HCT116 (cell line): ENCODE measurements at regions not wholly inside any gene's neighbourhood (a gene's known extent, or its start where the extent isn't known, plus 50 kb on each side); places are given as distances from the start of the nearest gene placed in this dataset.
"Not testable (repeated sequence)": the region's sequence is repeated elsewhere in the genome, so short reads cannot be mapped to it uniquely, and the experiment has no call there.

Experiments used
- ATAC-seq: fragments of 200-7000 bp; cut with Tn5 transposase; 2 replicates; pipeline ENCODE4 v1.9.1; 2020; ENCODE audit warnings: mild to moderate bottlenecking, moderate library complexity
- BruUV-seq: library from RNA; stranded (reverse); fragments of 400-500 nt; replicated peaks from 2 replicates; lab custom pipeline; 2021; lab: Mats Ljungman, UMichigan
- CTCF ChIA-PET: fragments of 300-600 bp; sonication (Branson Sonifier 250); formaldehyde crosslinking; loops from one replicate; lab custom pipeline; 2021; ENCODE audit warnings: antibody characterized with exemption; lab: Charles Lee
- POLR2A ChIA-PET: fragments of 300-600, 350-600 bp; sonication (Branson Sonifier 250); formaldehyde crosslinking; loops from one replicate; lab custom pipeline; 2021; ENCODE audit warnings: antibody characterized with exemption; lab: Charles Lee
- RAD21 ChIA-PET, 2 experiments: fragments of 300-600 bp; sonication (Branson Sonifier 250); formaldehyde crosslinking; loops; one replicate each; lab custom pipeline; 2023; ENCODE audit warnings: low total read pairs in 2 of 2; ENCODE audit not compliant: uncharacterized antibody in 2 of 2, unreplicated experiment in 2 of 2, low non-redundant PET in 1 of 2; lab: Charles Lee
- DNase-seq: peaks from one replicate; pipeline ENCODE4 v3.0.0-alpha.2; 2010; ENCODE audit warnings: low read depth, low spot score
- H2AFZ ChIP-seq: fragments of 200-600 bp; shearing (Covaris generic), sonication (generic); 2 replicates; pipeline ENCODE4 v1.6.1; 2017; ENCODE audit warnings: low read depth, mixed run types, mixed read lengths, antibody characterized with exemption, low read length; ENCODE audit not compliant: poor library complexity, severe bottlenecking
- H3K27ac ChIP-seq: 2 replicates; pipeline ENCODE4 v1.5.1; 2012; ENCODE audit warnings: low read depth, low read length
- H3K27me3 ChIP-seq: fragments of 200-600 bp; sonication (generic); 2 replicates; pipeline ENCODE4 v1.6.1; 2016; ENCODE audit warnings: mixed run types, low read length, mixed read lengths; ENCODE audit not compliant: insufficient read depth
- H3K36me3 ChIP-seq, 2 experiments: fragments of 200-500 bp in 1 of 2; fragments of 200-600 bp in 1 of 2; sonication (Bioruptor generic) in 1 of 2; sonication (generic) in 1 of 2; 2 replicates each; pipeline versions ENCODE4 v1.5.1 to v1.6.1; 2014 to 2016; ENCODE audit warnings: low read length in 2 of 2, inconsistent platforms in 1 of 2, mixed read lengths in 1 of 2, mixed run types in 1 of 2; ENCODE audit not compliant: insufficient read depth in 2 of 2, control insufficient read depth in 1 of 2
- H3K4me1 ChIP-seq, 2 experiments: fragments of 200-600 bp in 1 of 2; sonication (generic) in 1 of 2; 2 replicates each; pipeline versions ENCODE4 v1.5.1 to v1.6.1; 2012 to 2017; ENCODE audit warnings: low read length in 2 of 2, inconsistent platforms in 1 of 2, mild to moderate bottlenecking in 1 of 2, mixed read lengths in 1 of 2, mixed run types in 1 of 2, moderate library complexity in 1 of 2; ENCODE audit not compliant: insufficient read depth in 2 of 2, control insufficient read depth in 1 of 2
- H3K4me2 ChIP-seq: fragments of 200-600 bp; sonication (generic); 2 replicates; pipeline ENCODE4 v1.6.1; 2017; ENCODE audit warnings: mixed run types, low read length, mixed read lengths
- H3K4me3 ChIP-seq, 2 experiments: fragments of 200-600 bp in 1 of 2; sonication (generic) in 1 of 2; replicated peaks in 1 of 2; 2 replicates each; pipeline ENCODE4 v1.5.1; 2011 to 2016; ENCODE audit warnings: low read length in 2 of 2, control low read depth in 1 of 2, low read depth in 1 of 2, mild to moderate bottlenecking in 1 of 2, mixed read lengths in 1 of 2, mixed run types in 1 of 2
- H3K79me2 ChIP-seq: fragments of 200-600 bp; sonication (generic); 2 replicates; pipeline ENCODE4 v1.6.1; 2017; ENCODE audit warnings: mild to moderate bottlenecking, mixed run types, low read length, moderate library complexity, mixed read lengths; ENCODE audit not compliant: insufficient read depth
- H3K9ac ChIP-seq: fragments of 200-600 bp; sonication (generic); 2 replicates; pipeline ENCODE4 v1.6.1; 2016; ENCODE audit warnings: low read length, mixed read lengths
- H3K9me2 ChIP-seq: fragments of 200-600 bp; sonication (generic), shearing (Covaris generic); 2 replicates; pipeline ENCODE4 v1.6.1; 2017; ENCODE audit warnings: mixed run types, mild to moderate bottlenecking, moderate library complexity; ENCODE audit not compliant: insufficient read depth
- H3K9me3 ChIP-seq, 2 experiments: fragments of 200-500 bp in 1 of 2; fragments of 200-600 bp in 1 of 2; sonication (Bioruptor generic) in 1 of 2; sonication (generic) in 1 of 2; 2 replicates each; pipeline ENCODE4 v1.6.1; 2014 to 2017; ENCODE audit warnings: low read length in 2 of 2, mixed read lengths in 2 of 2, inconsistent platforms in 1 of 2, low read depth in 1 of 2, mild to moderate bottlenecking in 1 of 2, mixed run types in 1 of 2, moderate library complexity in 1 of 2; ENCODE audit not compliant: control insufficient read depth in 1 of 2, insufficient read depth in 1 of 2
- H4K20me1 ChIP-seq: fragments of 200-600 bp; sonication (generic), shearing (Covaris generic); 2 replicates; pipeline ENCODE4 v1.6.1; 2017; ENCODE audit warnings: mixed run types, mild to moderate bottlenecking, moderate library complexity; ENCODE audit not compliant: insufficient read depth
- CBX3 ChIP-seq: IDR thresholded peaks from 2 replicates; pipeline ENCODE4 v1.6.1; 2012; ENCODE audit warnings: low read depth
- CEBPB ChIP-seq: IDR thresholded peaks from 2 replicates; pipeline ENCODE4 v1.6.1; 2012; ENCODE audit warnings: low read depth
- CTCF ChIP-seq, 3 experiments: fragments of 200-600 bp in 1 of 3; sonication (generic) in 1 of 3; IDR thresholded peaks in 2 of 3; conservative IDR thresholded peaks in 1 of 3; 2 replicates each; pipeline ENCODE4 v1.5.1; 2012 to 2017; ENCODE audit warnings: low read depth in 2 of 3, low read length in 2 of 3, antibody characterized with exemption in 1 of 3, borderline replicate concordance in 1 of 3, control low read depth in 1 of 3, mild to moderate bottlenecking in 1 of 3, mixed read lengths in 1 of 3, mixed run types in 1 of 3, moderate library complexity in 1 of 3; ENCODE audit not compliant: insufficient read depth in 1 of 3
- EGR1 ChIP-seq: IDR thresholded peaks from 2 replicates; pipeline ENCODE4 v1.6.1; 2012; ENCODE audit warnings: low read depth
- RAD21 ChIP-seq: IDR thresholded peaks from 2 replicates; pipeline ENCODE4 v1.6.1; 2012; ENCODE audit warnings: low read depth, mild to moderate bottlenecking
- SP1 ChIP-seq: IDR thresholded peaks from 2 replicates; pipeline ENCODE4 v1.6.1; 2012; ENCODE audit warnings: low read depth
- ZFX ChIP-seq: fragments of 450-650 bp; IDR thresholded peaks from 2 replicates; pipeline ENCODE4 v1.6.1; 2017
- ZNF274 ChIP-seq: fragments of 200-500 bp; sonication (Bioruptor generic); IDR thresholded peaks from 2 replicates; pipeline ENCODE4 v1.6.1; 2014; ENCODE audit warnings: mild to moderate bottlenecking, low read depth, low read length, inconsistent platforms
- intact Hi-C: fragments of 100-400 bp; cut with micrococcal nuclease; formaldehyde crosslinking; loops from 2 replicates; pipeline ENCODE4 v1.10.0; 2022
- TF ChIP-seq, protein P1 (sequence below): IDR thresholded peaks from 2 replicates; pipeline ENCODE4 v1.6.1; 2012; ENCODE audit warnings: low read depth

- POLR2A ChIA-PET = interaction anchor here (5.6 kb wide), 1 partner anchor 67 kb away, joined by 366 read pairs; no protein-coding TSS in a partner anchor
- H2AFZ ChIP-seq, H3K4me3 ChIP-seq, H3K27me3 ChIP-seq, ATAC-seq, RAD21 ChIA-PET, H3K9me3 ChIP-seq, H3K79me2 ChIP-seq, H4K20me1 ChIP-seq, BruUV-seq, H3K27ac ChIP-seq, H3K9me2 ChIP-seq, H3K4me2 ChIP-seq, CTCF ChIA-PET, DNase-seq, H3K36me3 ChIP-seq, H3K9ac ChIP-seq: not testable (repeated sequence)
- intact Hi-C loops = loop anchor here (10.0 kb wide), 1 partner anchor 258 kb away; no protein-coding TSS in a partner anchor
- H3K4me1 ChIP-seq = peaks cover 4 to 33% of the 10 kb centered on the region in 2 experiments; a peak in 3 of 4 replicates
Observed at GRCh38 chr1:148267066-148267465, 115.0 kb upstream of the NBPF11 start.

GRCh38 chr1:148264374-148265276 lies 112.5 kb upstream of the NBPF11 start:
- peak; percentile 94 for DNase-seq
- no peaks in the 10 kb centered on the region for H3K27me3 ChIP-seq
- intact Hi-C loops = loop anchor here (1.0 to 10.0 kb wide), 3 partner anchors 70 to 260 kb away; no protein-coding TSS in a partner anchor
- peak overlapping the region; percentile 78 for H3K27ac ChIP-seq
- ChIA-PET POLR2A (interaction anchor here (1.1 to 5.6 kb wide), 5 partner anchors 12 to 258 kb away, joined by 7 to 366 read pairs (median 37); no protein-coding TSS in a partner anchor), RAD21 (interaction anchor here in 1 of 2 experiments (0.6 kb wide), 1 partner anchor 70 kb away, joined by 3 read pairs; no protein-coding TSS in a partner anchor), CTCF (no interaction called here)
- no peak overlapping the region for H2AFZ ChIP-seq
- BruUV-seq = TSS peak; percentile 100
- peak overlapping the region; percentile 96 for H3K4me2 ChIP-seq
- H3K4me1 ChIP-seq = peaks cover 4 to 33% of the 10 kb centered on the region in 2 experiments; a peak in 3 of 4 replicates
- no peaks in the 10 kb centered on the region for H4K20me1 ChIP-seq
- peak; percentile 76 for ATAC-seq
- no peaks in the 10 kb centered on the region for H3K79me2 ChIP-seq
- H3K9me3 ChIP-seq = no peaks in the 10 kb centered on the region
- H3K4me3 ChIP-seq = peak overlapping the region; percentile 41 to 59
- peak overlapping the region; percentile 80 for H3K9ac ChIP-seq
- no peaks in the 10 kb centered on the region for H3K9me2 ChIP-seq
- H3K36me3 ChIP-seq = no peaks in the 10 kb centered on the region
- no peak for TF ChIP-seq ZNF274
- no peak for TF ChIP-seq CTCF (IDR thresholded peaks at IDR 0.05 in 2 of 3, conservative IDR thresholded peaks at IDR 0.05 in 1 of 3; ENCODE audit: borderline replicate concordance in 1 of 3, insufficient read depth in 1 of 3, low read depth in 2 of 3, low read length in 2 of 3)
- no peak for TF ChIP-seq EGR1
- TF ChIP-seq SP1 = peak; percentile 45
- TF ChIP-seq RAD21 = no peak
- TF ChIP-seq, protein P1, sequence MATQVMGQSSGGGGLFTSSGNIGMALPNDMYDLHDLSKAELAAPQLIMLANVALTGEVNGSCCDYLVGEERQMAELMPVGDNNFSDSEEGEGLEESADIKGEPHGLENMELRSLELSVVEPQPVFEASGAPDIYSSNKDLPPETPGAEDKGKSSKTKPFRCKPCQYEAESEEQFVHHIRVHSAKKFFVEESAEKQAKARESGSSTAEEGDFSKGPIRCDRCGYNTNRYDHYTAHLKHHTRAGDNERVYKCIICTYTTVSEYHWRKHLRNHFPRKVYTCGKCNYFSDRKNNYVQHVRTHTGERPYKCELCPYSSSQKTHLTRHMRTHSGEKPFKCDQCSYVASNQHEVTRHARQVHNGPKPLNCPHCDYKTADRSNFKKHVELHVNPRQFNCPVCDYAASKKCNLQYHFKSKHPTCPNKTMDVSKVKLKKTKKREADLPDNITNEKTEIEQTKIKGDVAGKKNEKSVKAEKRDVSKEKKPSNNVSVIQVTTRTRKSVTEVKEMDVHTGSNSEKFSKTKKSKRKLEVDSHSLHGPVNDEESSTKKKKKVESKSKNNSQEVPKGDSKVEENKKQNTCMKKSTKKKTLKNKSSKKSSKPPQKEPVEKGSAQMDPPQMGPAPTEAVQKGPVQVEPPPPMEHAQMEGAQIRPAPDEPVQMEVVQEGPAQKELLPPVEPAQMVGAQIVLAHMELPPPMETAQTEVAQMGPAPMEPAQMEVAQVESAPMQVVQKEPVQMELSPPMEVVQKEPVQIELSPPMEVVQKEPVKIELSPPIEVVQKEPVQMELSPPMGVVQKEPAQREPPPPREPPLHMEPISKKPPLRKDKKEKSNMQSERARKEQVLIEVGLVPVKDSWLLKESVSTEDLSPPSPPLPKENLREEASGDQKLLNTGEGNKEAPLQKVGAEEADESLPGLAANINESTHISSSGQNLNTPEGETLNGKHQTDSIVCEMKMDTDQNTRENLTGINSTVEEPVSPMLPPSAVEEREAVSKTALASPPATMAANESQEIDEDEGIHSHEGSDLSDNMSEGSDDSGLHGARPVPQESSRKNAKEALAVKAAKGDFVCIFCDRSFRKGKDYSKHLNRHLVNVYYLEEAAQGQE = no peak
- no peak for TF ChIP-seq CEBPB
- TF ChIP-seq ZFX = no peak
- TF ChIP-seq CBX3 = peak; percentile 89; the same call in 1 of the 2 replicates
